H1 (cell line): ENCODE measurements at regions not wholly inside any gene's neighbourhood (a gene's known extent, or its start where the extent isn't known, plus 50 kb on each side); places are given as distances from the start of the nearest gene placed in this dataset.

Source experiments
- CTCF ChIA-PET: fragments of 300-600 bp; sonication (Branson Sonifier 250); formaldehyde crosslinking; loops from one replicate; lab custom pipeline; 2021; ENCODE audit not compliant: partially characterized antibody; lab: Charles Lee
- POLR2A ChIA-PET: fragments of 300-600 bp; sonication (Branson Sonifier 250); formaldehyde crosslinking; loops from one replicate; lab custom pipeline; 2021; ENCODE audit warnings: inconsistent platforms; ENCODE audit not compliant: partially characterized antibody; lab: Charles Lee
- DNase-seq, 2 experiments: peaks; one replicate each; pipeline versions ENCODE4 v3.0.0 to v3.0.0-alpha.2; 2010 to 2022; ENCODE audit warnings: low spot score in 2 of 2, low read depth in 1 of 2, mixed read lengths in 1 of 2
- FAIRE-seq: peaks from 2 replicates; lab custom pipeline; 2011; peaks lifted over from hg19 to GRCh38; lab: Jason Lieb, UNC
- H2AFZ ChIP-seq: 2 replicates; pipeline ENCODE4 v1.8.1; 2012; ENCODE audit warnings: low read length, inconsistent platforms
- H2AK5ac ChIP-seq: 2 replicates; pipeline ENCODE4 v1.6.1; 2013; ENCODE audit warnings: low read depth, low read length
- H2BK120ac ChIP-seq: replicated peaks from 2 replicates; pipeline ENCODE3; 2013; ENCODE audit warnings: low read depth, low read length, inconsistent platforms
- H2BK12ac ChIP-seq: 2 replicates; pipeline ENCODE4 v1.6.1; 2013; ENCODE audit warnings: low read depth, low read length
- H2BK15ac ChIP-seq: 2 replicates; pipeline ENCODE4 v1.6.1; 2013; ENCODE audit warnings: low read length
- H2BK20ac ChIP-seq: 2 replicates; pipeline ENCODE4 v1.6.1; 2013; ENCODE audit warnings: low read length
- H2BK5ac ChIP-seq: 2 replicates; pipeline ENCODE4 v1.6.1; 2013; ENCODE audit warnings: low read depth, low read length
- H3K14ac ChIP-seq: 2 replicates; pipeline ENCODE4 v1.6.1; 2013; ENCODE audit warnings: inconsistent platforms; ENCODE audit not compliant: insufficient read length
- H3K18ac ChIP-seq: 2 replicates; pipeline ENCODE4 v1.6.1; 2013; ENCODE audit warnings: low read length; ENCODE audit errors: extremely low read depth
- H3K23ac ChIP-seq: 2 replicates; pipeline ENCODE4 v1.6.1; 2013; ENCODE audit warnings: inconsistent platforms; ENCODE audit not compliant: insufficient read length
- H3K23me2 ChIP-seq: 2 replicates; pipeline ENCODE4 v1.6.1; 2013; ENCODE audit warnings: low read depth, low read length
- H3K27ac ChIP-seq: 2 replicates; pipeline ENCODE4 v1.6.1; 2011; ENCODE audit warnings: low read depth, low read length, inconsistent platforms
- H3K27me3 ChIP-seq, 4 experiments: replicated peaks in 1 of 4; 1 replicate in 1 of 4; 2 replicates in 3 of 4; pipeline versions ENCODE4 v1.6.1 to v1.8.1; 2011 to 2013; ENCODE audit warnings: low read length in 3 of 4, mild to moderate bottlenecking in 3 of 4, inconsistent platforms in 2 of 4, mixed read lengths in 2 of 4, moderate library complexity in 1 of 4; ENCODE audit not compliant: control insufficient read depth in 3 of 4, insufficient read depth in 3 of 4; ENCODE audit errors: extremely low read depth in 1 of 4
- H3K36me3 ChIP-seq, 4 experiments: 2 replicates each; pipeline versions ENCODE4 v1.6.1 to v1.8.1; 2011 to 2013; ENCODE audit warnings: mild to moderate bottlenecking in 4 of 4, low read length in 3 of 4, moderate library complexity in 2 of 4, control low read depth in 1 of 4, inconsistent platforms in 1 of 4; ENCODE audit not compliant: insufficient read depth in 4 of 4, control insufficient read depth in 2 of 4
- H3K4ac ChIP-seq: replicated peaks from 2 replicates; pipeline ENCODE3; 2013; ENCODE audit warnings: low read length, low read depth, mixed read lengths, inconsistent platforms; ENCODE audit not compliant: insufficient read length
- H3K4me1 ChIP-seq, 4 experiments: replicated peaks in 1 of 4; 1 replicate in 1 of 4; 2 replicates in 3 of 4; pipeline versions ENCODE4 v1.6.1 to v1.8.1; 2011 to 2013; ENCODE audit warnings: low read length in 3 of 4, inconsistent platforms in 2 of 4, mixed read lengths in 1 of 4; ENCODE audit not compliant: insufficient read depth in 4 of 4, control insufficient read depth in 3 of 4
- H3K4me2 ChIP-seq, 2 experiments: 2 replicates each; pipeline versions ENCODE4 v1.6.1 to v1.8.1; 2011 to 2013; ENCODE audit warnings: low read depth in 2 of 2, low read length in 2 of 2, control low read depth in 1 of 2, inconsistent platforms in 1 of 2, mild to moderate bottlenecking in 1 of 2; ENCODE audit not compliant: insufficient read depth in 1 of 2
- H3K4me3 ChIP-seq, 4 experiments: fragments of 200-600, 300-600 bp in 1 of 4; sonication (generic), shearing (Covaris generic), sonication (Bioruptor Twin) in 1 of 4; 2 replicates each; pipeline versions ENCODE4 v1.5.1 to v1.8.1; 2011 to 2016; ENCODE audit warnings: low read length in 4 of 4, low read depth in 3 of 4, control low read depth in 2 of 4, inconsistent platforms in 2 of 4, mild to moderate bottlenecking in 2 of 4, mixed read lengths in 1 of 4, moderate library complexity in 1 of 4; ENCODE audit not compliant: insufficient read depth in 2 of 4; ENCODE audit errors: extremely low read depth in 1 of 4
- H3K56ac ChIP-seq: replicated peaks from 2 replicates; pipeline ENCODE3; 2013; ENCODE audit warnings: low read depth, mild to moderate bottlenecking, mixed read lengths, low read length, inconsistent platforms; ENCODE audit not compliant: insufficient read length
- H3K79me1 ChIP-seq: 2 replicates; pipeline ENCODE4 v1.6.1; 2013; ENCODE audit warnings: low read depth, low read length, control low read depth
- H3K79me2 ChIP-seq, 2 experiments: 2 replicates each; pipeline versions ENCODE4 v1.6.1 to v1.8.1; 2012 to 2013; ENCODE audit warnings: low read length in 2 of 2, mild to moderate bottlenecking in 2 of 2, inconsistent platforms in 1 of 2; ENCODE audit not compliant: insufficient read depth in 2 of 2, control insufficient read depth in 1 of 2
- H3K9ac ChIP-seq, 4 experiments: replicated peaks in 1 of 4; 1 replicate in 1 of 4; 2 replicates in 3 of 4; pipeline versions ENCODE4 v1.6.1 to v1.8.1; 2011 to 2013; ENCODE audit warnings: low read depth in 3 of 4, low read length in 3 of 4, control low read depth in 2 of 4, mild to moderate bottlenecking in 2 of 4, moderate library complexity in 2 of 4, inconsistent platforms in 1 of 4; ENCODE audit errors: extremely low read depth in 1 of 4
- H3K9me3 ChIP-seq, 2 experiments: 2 replicates each; pipeline versions ENCODE4 v1.6.1 to v1.8.1; 2012 to 2013; ENCODE audit warnings: mild to moderate bottlenecking in 2 of 2, moderate library complexity in 2 of 2, control low read depth in 1 of 2, inconsistent platforms in 1 of 2, low read depth in 1 of 2, low read length in 1 of 2, mixed read lengths in 1 of 2; ENCODE audit not compliant: insufficient read depth in 2 of 2
- H4K20me1 ChIP-seq, 2 experiments: replicated peaks in 1 of 2; 2 replicates each; pipeline versions ENCODE3 to v1.8.1; 2011 to 2013; ENCODE audit warnings: inconsistent platforms in 2 of 2, low read length in 2 of 2, mild to moderate bottlenecking in 1 of 2; ENCODE audit not compliant: insufficient read depth in 2 of 2, control insufficient read depth in 1 of 2
- H4K5ac ChIP-seq: 2 replicates; pipeline ENCODE4 v1.6.1; 2013; ENCODE audit warnings: low read length, low read depth, mixed read lengths, inconsistent platforms; ENCODE audit not compliant: insufficient read length
- H4K8ac ChIP-seq: 2 replicates; pipeline ENCODE4 v1.8.0; 2013; ENCODE audit warnings: mild to moderate bottlenecking, moderate library complexity, low read length, inconsistent platforms; ENCODE audit not compliant: insufficient read depth; ENCODE audit errors: extremely low read depth
- H4K91ac ChIP-seq: replicated peaks from 2 replicates; pipeline ENCODE3; 2013; ENCODE audit warnings: low read length, mixed read lengths, inconsistent platforms; ENCODE audit not compliant: insufficient read length
- CHD2 ChIP-seq: IDR thresholded peaks from 2 replicates; pipeline ENCODE4 v1.6.1; 2012; ENCODE audit warnings: low read length, improper control_type of control experiment
- CTBP2 ChIP-seq: IDR thresholded peaks from 2 replicates; pipeline ENCODE4 v1.7.0; 2011; ENCODE audit warnings: borderline replicate concordance, mild to moderate bottlenecking, moderate library complexity, mixed read lengths, low read length; ENCODE audit not compliant: insufficient read depth, insufficient read length
- EZH2 ChIP-seq: fragments of 200-600 bp; sonication (generic); IDR thresholded peaks from 2 replicates; pipeline ENCODE4 v1.7.1; 2012; ENCODE audit warnings: low read depth, mild to moderate bottlenecking, moderate library complexity, low read length, inconsistent platforms; ENCODE audit not compliant: severe bottlenecking
- GABPA ChIP-seq: IDR thresholded peaks from 2 replicates; pipeline ENCODE4 v1.6.1; 2011; ENCODE audit warnings: mild to moderate bottlenecking, low read length, moderate library complexity, borderline replicate concordance; ENCODE audit not compliant: insufficient read depth
- JUN ChIP-seq: IDR thresholded peaks from 2 replicates; pipeline ENCODE4 v1.6.1; 2011; ENCODE audit warnings: low read depth, mild to moderate bottlenecking, improper control_type of control experiment, low read length
- SIN3A ChIP-seq, 2 experiments: IDR thresholded peaks in 1 of 2; conservative IDR thresholded peaks in 1 of 2; 2 replicates each; pipeline ENCODE4 v1.6.1; 2011 to 2012; ENCODE audit warnings: low read length in 2 of 2, improper control_type of control experiment in 1 of 2, low read depth in 1 of 2, mild to moderate bottlenecking in 1 of 2
- SUZ12 ChIP-seq: fragments of 200-600 bp; sonication (generic); IDR thresholded peaks from 2 replicates; pipeline ENCODE4 v1.6.1; 2012; ENCODE audit warnings: mild to moderate bottlenecking, inconsistent platforms, low read length, moderate library complexity, mixed read lengths
- TAF7 ChIP-seq: optimal IDR thresholded peaks from 2 replicates; pipeline ENCODE3; 2011; ENCODE audit warnings: low read depth, mild to moderate bottlenecking, inconsistent platforms, low read length, moderate library complexity, borderline replicate concordance
- TEAD4 ChIP-seq: IDR thresholded peaks from 2 replicates; pipeline ENCODE4 v1.6.1; 2012; ENCODE audit warnings: low read depth, low read length, inconsistent platforms, mixed read lengths
- WGBS, 2 experiments: shearing (Covaris generic) in 1 of 2; methylation state at CpG; one replicate each; pipeline versions ENCODE4 v1.1.6 to v1.1.7; 2013 to 2015; ENCODE audit warnings: low lambda C conversion rate in 2 of 2, mixed read lengths in 2 of 2, inconsistent platforms in 1 of 2, low coverage in 1 of 2, missing lambda C conversion rate in 1 of 2; ENCODE audit not compliant: insufficient replicate concordance in 2 of 2, insufficient coverage in 1 of 2, insufficient read length in 1 of 2; ENCODE audit errors: extremely low coverage in 1 of 2, missing lambda C conversion rate in 1 of 2; 5-methylcytosine and 5-hydroxymethylcytosine counted together
- TF ChIP-seq, protein P1 (sequence below), 3 experiments: IDR thresholded peaks; 1 replicate in 2 of 3; 2 replicates in 1 of 3; pipeline versions ENCODE4 v1.5.1 to v1.6.1; 2011; ENCODE audit warnings: low read length in 3 of 3, mild to moderate bottlenecking in 3 of 3, inconsistent platforms in 2 of 3, low read depth in 1 of 3, moderate library complexity in 1 of 3; ENCODE audit not compliant: insufficient read depth in 1 of 3; ENCODE audit errors: control extremely low read depth in 1 of 3

DNA sequence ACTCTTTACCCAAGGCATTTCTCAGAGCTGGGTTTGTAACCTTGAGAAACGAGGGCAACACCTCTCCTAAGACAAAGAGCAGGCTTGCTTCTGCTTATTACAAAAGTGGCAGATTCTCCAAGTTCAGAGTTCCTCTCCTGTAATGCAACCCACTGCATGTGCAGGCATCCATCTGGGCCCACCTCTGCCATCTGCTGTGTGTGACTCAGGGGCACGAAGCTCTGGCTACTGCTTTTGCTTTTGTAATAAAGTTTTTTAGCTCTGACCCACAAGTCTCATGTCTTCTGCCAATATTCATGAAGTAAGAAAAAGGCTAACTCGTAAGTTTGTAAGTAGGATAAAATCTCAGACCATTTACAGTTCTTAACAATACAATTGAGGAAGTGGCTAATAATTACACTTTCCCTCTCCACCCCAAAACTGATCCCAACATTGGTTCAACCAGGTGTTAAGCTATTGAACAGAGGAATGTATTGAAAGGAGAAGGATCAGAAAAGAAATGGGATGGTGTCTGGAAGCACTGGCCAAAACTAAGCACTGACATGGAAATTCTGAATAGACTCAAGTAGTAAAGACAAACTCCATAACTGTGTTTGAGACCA is 51.7 kb upstream of the SMLR1 start:
- H2BK20ac ChIP-seq, result no peak overlapping the region
- no peak overlapping the region for H3K9ac ChIP-seq
- WGBS, 2 experiments, result 67% methylated on average over 3 of the region's 3 CpGs; no CpG with 5 or more reads in 1 of the 2 experiments
- H4K20me1 ChIP-seq, result no peaks in the 10 kb centered on the region
- H3K14ac ChIP-seq, result no peak overlapping the region
- H3K27ac ChIP-seq, result no peak overlapping the region
- no peak for TF ChIP-seq SUZ12
- no peak for TF ChIP-seq GABPA
- TF ChIP-seq EZH2, result no peak
- TF ChIP-seq CHD2, result no peak
- no peak for TF ChIP-seq TEAD4
- TF ChIP-seq, protein P1, sequence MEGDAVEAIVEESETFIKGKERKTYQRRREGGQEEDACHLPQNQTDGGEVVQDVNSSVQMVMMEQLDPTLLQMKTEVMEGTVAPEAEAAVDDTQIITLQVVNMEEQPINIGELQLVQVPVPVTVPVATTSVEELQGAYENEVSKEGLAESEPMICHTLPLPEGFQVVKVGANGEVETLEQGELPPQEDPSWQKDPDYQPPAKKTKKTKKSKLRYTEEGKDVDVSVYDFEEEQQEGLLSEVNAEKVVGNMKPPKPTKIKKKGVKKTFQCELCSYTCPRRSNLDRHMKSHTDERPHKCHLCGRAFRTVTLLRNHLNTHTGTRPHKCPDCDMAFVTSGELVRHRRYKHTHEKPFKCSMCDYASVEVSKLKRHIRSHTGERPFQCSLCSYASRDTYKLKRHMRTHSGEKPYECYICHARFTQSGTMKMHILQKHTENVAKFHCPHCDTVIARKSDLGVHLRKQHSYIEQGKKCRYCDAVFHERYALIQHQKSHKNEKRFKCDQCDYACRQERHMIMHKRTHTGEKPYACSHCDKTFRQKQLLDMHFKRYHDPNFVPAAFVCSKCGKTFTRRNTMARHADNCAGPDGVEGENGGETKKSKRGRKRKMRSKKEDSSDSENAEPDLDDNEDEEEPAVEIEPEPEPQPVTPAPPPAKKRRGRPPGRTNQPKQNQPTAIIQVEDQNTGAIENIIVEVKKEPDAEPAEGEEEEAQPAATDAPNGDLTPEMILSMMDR (IDR thresholded peaks at IDR 0.05; ENCODE audit: control extremely low read depth in 1 of 3, insufficient read depth in 1 of 3, low read depth in 1 of 3, low read length in 3 of 3), result no peak
- no peak for TF ChIP-seq SIN3A (conservative IDR thresholded peaks at IDR 0.05 in 1 of 2, IDR thresholded peaks at IDR 0.05 in 1 of 2; ENCODE audit: low read depth in 1 of 2, low read length in 2 of 2)
- no peak for TF ChIP-seq JUN
- no peak for TF ChIP-seq TAF7
- TF ChIP-seq CTBP2, result no peak
- H3K27me3 ChIP-seq, result no peaks in the 10 kb centered on the region
- FAIRE-seq (no peak), DNase-seq (no peak)
- no peak overlapping the region for H3K23ac ChIP-seq
- no peak overlapping the region for H4K8ac ChIP-seq
- H2BK120ac ChIP-seq, result no peak overlapping the region
- H2AK5ac ChIP-seq, result no peak overlapping the region
- H2BK15ac ChIP-seq, result no peak overlapping the region
- no peaks in the 10 kb centered on the region for H3K79me1 ChIP-seq
- ChIA-PET POLR2A (no interaction called here), CTCF (interaction anchor here (0.7 to 1.7 kb wide), 6 partner anchors 10 to 394 kb away, joined by 3 to 8 read pairs (median 4); no protein-coding TSS in a partner anchor)
- H3K56ac ChIP-seq, result no peak overlapping the region
- no peak overlapping the region for H2BK5ac ChIP-seq
- no peaks in the 10 kb centered on the region for H3K4me1 ChIP-seq
- no peak overlapping the region for H2AFZ ChIP-seq
- H3K23me2 ChIP-seq, result no peaks in the 10 kb centered on the region
- H3K79me2 ChIP-seq, result no peaks in the 10 kb centered on the region
- H4K5ac ChIP-seq, result no peak overlapping the region
- no peak overlapping the region for H3K4ac ChIP-seq
- H2BK12ac ChIP-seq, result no peak overlapping the region
- no peak overlapping the region for H3K4me2 ChIP-seq
- no peak overlapping the region for H4K91ac ChIP-seq
- no peak overlapping the region for H3K4me3 ChIP-seq
- H3K18ac ChIP-seq, result no peak overlapping the region
- no peaks in the 10 kb centered on the region for H3K9me3 ChIP-seq
- no peaks in the 10 kb centered on the region for H3K36me3 ChIP-seq
